OCI-LY7 (cell line): ENCODE measurements at regions not wholly inside any gene's neighbourhood (a gene's known extent, or its start where the extent isn't known, plus 50 kb on each side); places are given as distances from the start of the nearest gene placed in this dataset.

ENCODE experiments used
- CTCF ChIP-seq: fragments of 200-600 bp; sonication (generic); conservative IDR thresholded peaks from 2 replicates; pipeline ENCODE4 v1.5.1; 2014; ENCODE audit warnings: mild to moderate bottlenecking, antibody characterized with exemption, low read length, moderate library complexity, mixed read lengths
- EZH2phosphoT487 ChIP-seq: fragments of 200-600 bp; sonication (generic); IDR thresholded peaks from 2 replicates; pipeline ENCODE4 v1.6.1; 2018; ENCODE audit warnings: low read depth, borderline replicate concordance, mild to moderate bottlenecking, mixed run types, antibody characterized with exemption, low read length, moderate library complexity, mixed read lengths

DNA sequence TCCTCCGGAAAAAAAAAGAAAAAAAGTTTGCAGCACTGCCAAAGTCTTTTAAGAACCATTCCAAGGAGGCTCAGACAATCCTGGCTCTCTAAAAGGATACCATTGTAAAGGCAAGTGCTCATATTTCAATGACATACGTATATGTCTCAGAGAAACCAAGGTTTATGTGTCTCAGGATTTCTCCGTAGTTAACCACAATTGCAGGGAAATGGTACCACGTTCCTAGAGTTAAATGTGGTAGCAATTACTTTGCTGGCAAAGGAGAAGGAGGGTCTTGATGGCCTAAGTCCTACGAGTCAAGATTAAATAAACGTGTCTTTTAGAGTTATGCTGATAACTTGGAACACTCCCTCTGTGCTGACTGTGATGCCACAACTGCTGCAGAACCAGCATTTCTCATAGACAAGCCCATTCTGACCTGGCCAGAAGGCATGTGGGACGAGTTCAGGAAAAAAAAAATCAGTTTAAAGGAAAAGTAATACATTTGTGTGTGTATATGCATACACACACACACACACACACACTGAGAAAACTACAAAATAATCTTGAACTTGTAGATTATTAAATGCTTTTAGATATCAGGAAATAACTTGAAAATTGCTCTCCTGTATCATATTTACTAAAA lies 245.9 kb downstream of the FGFR2 start:
- TF ChIP-seq CTCF (no peak), EZH2phosphoT487 (no peak)
